OCI-LY3 (cell line): ENCODE measurements at regions not wholly inside any gene's neighbourhood (a gene's known extent, or its start where the extent isn't known, plus 50 kb on each side); places are given as distances from the start of the nearest gene placed in this dataset.
"Not testable (repeated sequence)": the region's sequence is repeated elsewhere in the genome, so short reads cannot be mapped to it uniquely, and the experiment has no call there.

Experiments used
- H2AFZ ChIP-seq: fragments of 200-600, 300-600 bp; shearing (Covaris generic); 2 replicates; pipeline ENCODE4 v1.6.0; 2014; ENCODE audit warnings: antibody characterized with exemption, low read depth, low read length
- H3K27ac ChIP-seq: fragments of 200-600, 300-600 bp; sonication (generic); 2 replicates; pipeline ENCODE4 v1.5.1; 2014; ENCODE audit warnings: mild to moderate bottlenecking, low read length, moderate library complexity, mixed read lengths
- H3K27me3 ChIP-seq: fragments of 200-600, 300-600 bp; sonication (generic); 2 replicates; pipeline ENCODE4 v1.6.1; 2014; ENCODE audit warnings: low read depth, low read length, mixed read lengths
- H3K36me3 ChIP-seq: fragments of 200-600, 300-600 bp; sonication (generic); replicated peaks from 2 replicates; pipeline ENCODE3; 2014; ENCODE audit warnings: low read depth, low read length, mixed read lengths
- H3K4me1 ChIP-seq: fragments of 300-600, 200-600 bp; sonication (generic); 2 replicates; pipeline ENCODE4 v1.6.1; 2014; ENCODE audit warnings: low read length, mixed read lengths
- H3K4me2 ChIP-seq: fragments of 200-600, 300-600 bp; sonication (generic); 2 replicates; pipeline ENCODE4 v1.6.1; 2014; ENCODE audit warnings: low read length, mixed read lengths
- H3K4me3 ChIP-seq: fragments of 300-600, 200-600 bp; sonication (generic); 2 replicates; pipeline ENCODE4 v1.5.1; 2014; ENCODE audit warnings: antibody characterized with exemption, mild to moderate bottlenecking, low read length, moderate library complexity
- H3K79me2 ChIP-seq: fragments of 300-600, 200-600 bp; shearing (Covaris generic); 2 replicates; pipeline ENCODE4 v1.6.1; 2014; ENCODE audit warnings: mild to moderate bottlenecking, low read length, mixed read lengths
- H3K9ac ChIP-seq: fragments of 300-600, 200-600 bp; shearing (Covaris generic); 2 replicates; pipeline ENCODE4 v1.6.0; 2014; ENCODE audit warnings: mild to moderate bottlenecking, low read length, moderate library complexity
- H3K9me3 ChIP-seq: fragments of 200-600, 300-600 bp; shearing (Covaris generic); 2 replicates; pipeline ENCODE4 v1.6.1; 2014; ENCODE audit warnings: low read length, mixed read lengths; ENCODE audit not compliant: insufficient read depth
- H4K20me1 ChIP-seq: fragments of 200-600, 300-600 bp; sonication (generic); 2 replicates; pipeline ENCODE4 v1.6.1; 2016; ENCODE audit warnings: low read length, mixed read lengths; ENCODE audit not compliant: insufficient read depth
- CTCF ChIP-seq: fragments of 200-600, 300-600 bp; sonication (generic); IDR thresholded peaks from 2 replicates; pipeline ENCODE4 v1.5.1; 2014; ENCODE audit warnings: antibody characterized with exemption, low read length, low read depth
- EZH2phosphoT487 ChIP-seq: fragments of 200-600 bp; shearing (Covaris generic); IDR thresholded peaks from 2 replicates; pipeline ENCODE4 v1.6.1; 2018; ENCODE audit warnings: antibody characterized with exemption, mixed run types, low read depth

- H3K9me3 ChIP-seq: no peaks in the 10 kb centered on the region
- H3K4me1 ChIP-seq: no peaks in the 10 kb centered on the region
- no peaks in the 10 kb centered on the region for H3K27me3 ChIP-seq
- H3K4me2 ChIP-seq: no peak overlapping the region
- H2AFZ ChIP-seq: no peak overlapping the region; the same call in 1 of the 2 replicates
- no peak for TF ChIP-seq CTCF
- TF ChIP-seq EZH2phosphoT487: no peak
- no peaks in the 10 kb centered on the region for H4K20me1 ChIP-seq
- H3K9ac ChIP-seq: no peak overlapping the region
- no peak overlapping the region for H3K4me3 ChIP-seq
- H3K79me2 ChIP-seq: no peaks in the 10 kb centered on the region
- no peak overlapping the region for H3K27ac ChIP-seq
- no peaks in the 10 kb centered on the region for H3K36me3 ChIP-seq
Measured at GRCh38 chr4:66767442-66767841, 777.9 kb downstream of the CENPC start.

- no peaks in the 10 kb centered on the region for H3K36me3 ChIP-seq
- no peak overlapping the region for H3K27ac ChIP-seq
- no peaks in the 10 kb centered on the region for H4K20me1 ChIP-seq
- H3K9ac ChIP-seq: no peak overlapping the region
- no peaks in the 10 kb centered on the region for H3K27me3 ChIP-seq
- H3K4me1 ChIP-seq: no peaks in the 10 kb centered on the region
- no peaks in the 10 kb centered on the region for H3K79me2 ChIP-seq
- H3K4me3 ChIP-seq: no peak overlapping the region
- no peaks in the 10 kb centered on the region for H3K9me3 ChIP-seq
- no peak overlapping the region for H3K4me2 ChIP-seq
- TF ChIP-seq CTCF: no peak
- no peak for TF ChIP-seq EZH2phosphoT487
- no peak overlapping the region for H2AFZ ChIP-seq
Measured at GRCh38 chr4:66766557-66766956, 778.7 kb downstream of the CENPC start.

GRCh38 chr4:66750273-66750672 lies 795.0 kb downstream of the CENPC start:
- no peaks in the 10 kb centered on the region for H4K20me1 ChIP-seq
- TF ChIP-seq EZH2phosphoT487 (no peak), CTCF (no peak)
- H2AFZ ChIP-seq: no peak overlapping the region
- H3K9ac ChIP-seq: no peak overlapping the region
- no peaks in the 10 kb centered on the region for H3K36me3 ChIP-seq
- no peaks in the 10 kb centered on the region for H3K27me3 ChIP-seq
- H3K27ac ChIP-seq: no peak overlapping the region
- no peak overlapping the region for H3K4me3 ChIP-seq
- no peak overlapping the region for H3K4me2 ChIP-seq
- no peaks in the 10 kb centered on the region for H3K79me2 ChIP-seq
- H3K4me1 ChIP-seq: no peaks in the 10 kb centered on the region
- no peaks in the 10 kb centered on the region for H3K9me3 ChIP-seq

- not testable (repeated sequence) for H3K27ac ChIP-seq, H3K9me3 ChIP-seq, H3K36me3 ChIP-seq
Measured at GRCh38 chr4:66746918-66747317, 798.4 kb downstream of the CENPC start.

GRCh38 chr4:66741081-66741480 lies 804.2 kb downstream of the CENPC start:
- Histone ChIP-seq H3K4me2 (no peak overlapping the region), H3K27ac (no peak overlapping the region), H3K9me3 (no peaks in the 10 kb centered on the region), H3K4me1 (peaks cover 6% of the 10 kb centered on the region; the same call in 1 of the 2 replicates), H3K9ac (no peak overlapping the region), H2AFZ (no peak overlapping the region), H4K20me1 (no peaks in the 10 kb centered on the region), H3K36me3 (no peaks in the 10 kb centered on the region), H3K27me3 (no peaks in the 10 kb centered on the region), H3K4me3 (no peak overlapping the region), H3K79me2 (no peaks in the 10 kb centered on the region)
- no peak for TF ChIP-seq CTCF
- TF ChIP-seq EZH2phosphoT487: no peak

More at GRCh38 chr4:66746918-66747317, 798.4 kb downstream of the CENPC start:
- not testable (repeated sequence) for H3K4me2 ChIP-seq, H2AFZ ChIP-seq, H3K4me1 ChIP-seq, H3K79me2 ChIP-seq, H3K27me3 ChIP-seq, H4K20me1 ChIP-seq, H3K9ac ChIP-seq, H3K4me3 ChIP-seq
